HL-60/S4 treated with retinoic acid at 250 ng/mL for 4 days and 3 days (cell line): ENCODE measurements at regions not wholly inside any gene's neighbourhood (a gene's known extent, or its start where the extent isn't known, plus 50 kb on each side); places are given as distances from the start of the nearest gene placed in this dataset.

Experiments
- in situ Hi-C: fragments of 300-500 bp; cut with MboI; formaldehyde crosslinking; loops from 2 replicates; pipeline ENCODE4 v1.7.0; 2022; ENCODE audit warnings: low sequenced_read_pairs

DNA sequence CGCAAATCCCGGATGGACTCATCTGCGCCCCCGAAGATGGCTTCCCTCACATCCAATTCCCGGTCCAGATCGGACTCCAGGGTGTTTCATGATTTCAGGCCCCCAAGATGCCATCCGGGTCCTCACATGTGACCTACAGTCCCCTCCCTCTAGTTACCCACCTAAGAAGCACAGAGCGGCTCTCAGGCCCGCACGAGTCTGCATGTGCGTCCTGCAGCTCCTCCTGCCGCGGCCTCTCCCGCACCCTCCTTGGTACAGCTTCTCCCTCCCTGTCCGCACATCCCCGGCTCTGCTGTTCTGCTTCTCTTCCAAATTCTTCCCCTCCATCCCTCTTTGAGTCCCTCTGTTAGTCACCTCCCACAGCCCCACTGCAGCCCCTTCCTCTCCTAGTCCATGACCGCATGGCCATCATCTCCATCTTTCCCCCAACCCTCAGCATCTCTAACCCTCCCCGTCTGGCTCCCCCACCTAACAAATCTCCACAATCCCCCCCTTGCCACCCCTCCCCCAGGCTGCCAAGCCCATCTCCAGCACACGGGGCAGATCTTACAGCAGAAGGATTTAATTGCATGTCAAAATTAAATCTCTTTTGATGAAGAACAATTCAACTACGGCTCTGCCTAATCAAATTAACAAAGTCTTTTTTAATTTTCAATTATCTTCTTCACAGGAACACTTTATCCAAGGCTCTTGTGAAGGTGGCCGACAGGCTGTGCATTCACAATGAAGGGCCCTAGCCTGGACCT, 231.0 kb downstream of the RBFOX3 start:
- in situ Hi-C loops: loop anchor here (25.0 kb wide), 1 partner anchor 318 kb away; the partner anchor contains the start of gene ENGASE

DNA sequence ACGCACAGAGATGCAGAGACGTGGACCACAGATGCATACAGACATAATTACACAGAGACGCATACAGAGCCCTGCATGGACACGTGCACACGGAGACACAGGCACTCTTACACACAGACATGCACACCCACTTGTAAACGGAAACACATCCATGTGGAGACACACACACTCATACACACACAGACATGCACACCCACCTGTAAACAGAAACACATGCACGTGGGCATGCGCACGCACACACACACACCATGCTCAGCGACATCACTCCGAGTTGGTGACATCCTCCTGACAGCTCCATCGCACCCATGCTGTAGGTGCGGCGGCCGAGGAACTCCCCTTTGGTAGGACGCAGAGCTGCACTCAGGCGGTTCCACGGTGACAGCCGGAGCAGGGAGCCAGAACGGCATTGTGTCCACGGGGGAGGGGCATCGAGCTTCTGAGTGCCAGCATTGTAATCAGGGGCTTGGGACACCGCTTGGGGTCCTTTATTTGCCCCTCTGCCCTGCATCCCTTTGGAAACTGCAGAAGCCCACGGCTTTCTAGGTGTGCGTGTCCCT, 233.5 kb downstream of the RBFOX3 start:
- in situ Hi-C loops: loop anchor here (25.0 kb wide), 1 partner anchor 315 kb away; the partner anchor contains the start of gene ENGASE

DNA sequence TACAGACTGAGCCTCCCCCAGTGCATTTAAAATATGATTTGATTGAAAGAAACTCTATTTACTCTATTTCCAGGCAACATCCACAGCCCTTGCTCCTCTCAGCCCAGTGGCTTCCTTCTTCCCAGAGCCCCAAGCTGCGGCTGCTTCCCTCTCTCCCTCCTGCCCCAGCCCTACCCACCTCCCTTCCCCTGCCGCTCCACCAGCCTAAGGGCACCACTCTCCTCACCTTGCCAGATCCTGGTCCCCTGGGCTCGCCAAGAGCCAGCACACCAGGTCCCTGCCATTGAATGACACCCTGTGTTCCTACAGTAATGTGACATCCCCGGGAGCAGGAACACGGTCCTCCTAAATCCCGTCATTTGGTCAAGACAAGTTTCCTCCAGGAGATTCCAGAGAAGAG, 236.0 kb downstream of the RBFOX3 start:
- in situ Hi-C loops: loop anchor here (25.0 kb wide), 1 partner anchor 313 kb away; the partner anchor contains the start of gene ENGASE

DNA sequence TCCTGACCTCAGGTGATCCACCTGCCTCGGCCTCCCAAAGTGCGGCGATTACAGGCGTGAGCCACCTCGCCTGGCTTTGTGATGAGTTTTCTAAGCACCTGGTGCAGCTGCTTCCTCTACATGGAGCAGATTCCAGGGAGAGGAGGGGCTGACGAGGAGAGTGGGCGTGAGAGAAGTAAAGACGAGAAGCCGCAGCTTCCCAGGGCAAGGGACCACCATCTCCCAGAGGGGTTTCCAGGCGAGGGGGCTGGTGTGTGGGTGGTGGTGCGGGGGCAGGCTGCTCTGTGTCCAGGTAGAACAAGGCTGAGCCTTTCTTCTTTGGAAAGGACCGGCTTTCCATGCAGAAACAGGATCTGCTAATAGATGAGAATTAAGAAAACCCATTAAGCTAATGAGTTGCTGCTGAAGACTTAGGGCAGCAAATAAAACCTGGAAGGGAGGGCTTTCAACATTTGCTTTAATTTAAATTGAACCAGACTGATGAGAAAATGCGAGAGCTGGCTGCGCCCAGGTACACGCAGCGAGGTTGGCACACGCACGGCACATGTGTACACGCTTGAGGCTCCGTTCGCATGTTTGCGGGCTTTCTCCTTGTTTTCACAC, 236.7 kb downstream of the RBFOX3 start:
- in situ Hi-C loops: no loop called here

DNA sequence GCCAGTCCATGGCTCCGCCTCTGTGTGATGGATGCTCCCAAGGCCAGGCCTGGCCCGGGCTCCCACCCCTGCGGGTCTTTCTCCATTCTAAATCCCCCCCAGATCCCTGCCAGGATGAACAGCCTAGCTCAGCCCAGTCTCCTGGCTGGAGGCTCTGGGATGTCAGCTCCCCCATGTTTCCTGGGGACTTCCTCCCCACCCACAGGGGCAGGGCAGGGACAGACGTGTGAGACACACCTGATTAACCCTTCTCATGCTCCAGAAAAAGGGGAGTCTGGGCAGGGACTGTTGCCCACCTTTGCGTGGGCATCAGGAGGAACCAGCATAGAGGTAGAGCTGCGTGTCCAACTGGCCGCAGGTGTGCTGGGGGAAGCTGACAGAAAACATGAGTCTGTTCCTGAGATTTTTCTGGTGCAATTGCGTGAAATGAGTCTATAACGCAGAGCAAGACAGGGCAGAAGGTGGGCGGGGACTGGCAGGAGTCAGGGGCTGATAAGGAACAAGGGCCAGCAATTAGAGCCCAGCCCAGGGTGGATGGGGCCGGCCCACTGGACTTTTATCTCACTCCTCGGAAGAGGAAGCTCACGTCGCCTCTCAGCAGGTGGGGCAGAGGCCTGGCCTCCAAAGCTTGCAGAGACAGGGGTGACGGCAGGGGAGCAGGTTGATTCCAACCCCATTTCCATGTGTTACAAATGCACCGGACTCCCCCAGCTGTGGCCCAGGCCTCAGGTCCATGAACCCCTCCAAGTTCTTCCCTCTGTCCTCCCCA, 238.2 kb downstream of the RBFOX3 start:
- in situ Hi-C loops: no loop called here

DNA sequence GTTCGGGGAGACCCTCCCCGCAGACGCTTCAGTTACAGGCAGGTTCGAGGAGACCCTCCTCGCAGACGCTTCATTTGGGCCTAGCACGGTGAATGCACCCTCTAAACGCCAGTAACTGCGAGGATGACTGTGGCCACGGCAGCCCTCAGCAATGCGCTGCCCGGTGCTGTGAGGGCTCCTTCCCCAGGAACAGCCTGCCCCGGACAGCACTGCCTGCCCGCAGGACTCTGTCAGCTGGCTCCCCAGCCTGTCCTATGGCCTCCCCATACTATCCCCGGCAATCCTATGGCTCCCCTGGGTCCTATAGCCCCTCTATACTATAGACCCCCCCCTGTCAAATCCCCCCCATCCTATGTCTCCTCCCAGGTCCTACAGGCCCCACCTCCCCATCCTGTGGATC, 238.9 kb downstream of the RBFOX3 start:
- in situ Hi-C loops: no loop called here

DNA sequence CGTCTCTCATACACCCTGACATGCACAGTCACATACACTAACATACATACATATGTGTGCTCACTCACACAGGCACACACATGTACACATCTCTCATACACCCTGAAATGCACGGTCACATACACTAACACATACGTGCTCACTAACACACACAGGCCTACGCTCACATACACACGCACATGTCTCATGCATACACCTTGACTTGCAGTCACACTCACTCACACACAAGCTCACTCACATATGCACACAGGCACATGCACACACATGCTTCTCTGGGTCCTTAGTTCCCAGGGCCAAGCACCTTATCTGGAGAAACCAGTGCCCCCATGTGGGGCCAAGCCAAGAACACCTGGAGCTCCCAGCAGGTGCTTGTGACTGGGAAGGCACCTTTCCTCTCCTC, 240.3 kb downstream of the RBFOX3 start:
- in situ Hi-C loops: no loop called here

DNA sequence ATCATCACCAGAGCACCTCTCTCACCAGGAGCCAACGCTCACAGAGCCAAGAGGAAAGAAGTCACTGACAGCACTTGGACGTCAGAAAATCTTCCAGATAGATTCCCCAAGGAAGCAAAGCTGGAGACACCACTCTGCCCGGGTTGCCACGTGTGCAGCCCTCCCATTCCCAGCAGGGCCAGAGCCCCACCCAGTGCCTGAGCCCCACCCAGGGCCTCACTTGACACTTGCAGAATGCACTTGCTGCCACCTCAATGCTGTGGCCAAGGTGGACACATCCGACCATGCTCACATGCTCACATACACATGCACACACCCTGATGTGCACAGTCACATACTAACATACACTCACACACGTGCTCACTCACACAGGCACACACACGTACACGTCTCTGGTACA, 240.7 kb downstream of the RBFOX3 start:
- in situ Hi-C loops: no loop called here

DNA sequence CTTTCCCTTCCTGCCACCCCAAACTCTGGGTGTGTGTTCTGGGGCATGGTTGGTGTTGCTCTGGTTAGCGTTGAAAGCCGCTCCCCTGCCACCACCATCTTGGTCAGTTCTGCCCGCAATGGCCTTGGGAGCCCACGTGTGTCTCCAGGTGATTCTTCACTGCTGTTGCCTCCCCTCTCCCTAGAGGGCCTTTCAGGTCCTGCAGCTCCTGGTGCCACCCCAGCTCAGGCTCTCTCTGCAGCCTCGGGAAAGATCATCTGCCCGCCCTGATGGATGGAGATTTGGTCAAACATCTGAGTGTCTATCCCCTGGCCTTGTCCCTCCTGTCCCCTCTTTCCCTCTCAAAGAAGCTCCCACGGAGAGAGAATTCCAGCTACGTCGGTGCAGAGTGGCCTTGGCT, 241.3 kb downstream of the RBFOX3 start:
- in situ Hi-C loops: no loop called here

DNA sequence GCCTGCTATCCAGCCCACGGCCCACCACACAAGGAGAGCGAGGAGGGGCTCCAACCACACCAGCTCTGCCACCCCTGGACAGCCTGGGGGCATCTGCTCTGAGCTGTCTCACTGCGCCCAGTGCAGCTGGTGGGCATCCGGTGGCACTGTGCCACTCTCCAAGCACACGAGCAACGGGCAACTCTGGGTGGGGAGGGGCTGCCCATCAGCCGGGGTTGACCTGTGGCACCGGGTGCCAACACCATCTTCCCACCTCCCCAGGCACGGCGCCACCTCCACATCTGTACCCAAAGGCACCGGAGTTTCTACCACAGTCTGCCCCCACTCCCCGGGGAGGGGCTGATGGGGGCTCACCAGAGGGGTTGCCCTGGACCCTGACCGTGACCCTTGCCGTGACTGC, 241.8 kb downstream of the RBFOX3 start:
- in situ Hi-C loops: no loop called here

DNA sequence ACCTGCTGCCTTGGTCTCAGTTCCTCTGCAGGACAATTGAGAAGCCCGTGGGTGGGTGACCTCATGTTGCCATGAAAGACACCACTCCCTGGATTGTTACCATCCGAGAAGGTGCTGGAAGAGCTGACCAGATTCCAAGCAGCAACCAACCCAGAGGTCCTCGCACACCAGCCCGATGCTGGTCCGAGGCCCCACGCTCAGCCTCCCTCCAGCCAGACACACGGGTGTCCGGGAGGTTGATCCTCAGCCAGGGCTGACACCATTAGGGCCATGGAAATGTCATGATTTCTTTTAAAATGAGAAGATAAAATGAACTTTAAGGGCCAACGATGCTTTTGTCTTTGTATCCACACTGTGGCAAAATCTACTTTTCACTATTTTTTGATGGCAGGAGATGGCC, 242.3 kb downstream of the RBFOX3 start:
- in situ Hi-C loops: no loop called here

DNA sequence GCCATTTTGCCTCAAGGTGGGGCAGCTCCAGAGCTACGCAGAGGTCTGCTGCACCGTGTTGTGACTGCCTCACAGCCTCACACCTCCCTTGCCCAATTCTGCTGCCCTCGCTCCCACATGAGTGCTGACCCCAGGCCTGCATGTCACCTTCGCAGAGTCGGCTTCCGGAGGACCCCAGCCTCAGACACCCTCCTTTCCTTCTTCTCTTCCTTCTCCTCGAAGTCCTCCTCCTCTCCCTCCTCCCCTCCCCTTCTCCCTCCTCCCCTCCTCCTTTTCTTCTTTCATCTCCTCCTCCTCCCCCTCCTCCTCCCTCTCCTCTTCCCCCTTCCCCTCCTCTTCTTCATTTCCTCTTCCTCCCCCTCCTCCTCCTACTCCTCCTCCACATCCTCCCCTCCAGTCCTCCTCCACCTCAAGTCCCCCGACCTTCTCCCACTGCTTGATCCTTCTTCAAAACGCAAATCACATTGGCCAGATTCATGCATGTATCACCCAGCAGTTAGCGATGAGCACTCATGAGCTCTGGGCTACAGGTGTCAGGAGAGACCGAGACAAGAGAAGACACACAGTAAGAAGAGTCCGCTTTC, 243.8 kb downstream of the RBFOX3 start:
- in situ Hi-C loops: no loop called here

DNA sequence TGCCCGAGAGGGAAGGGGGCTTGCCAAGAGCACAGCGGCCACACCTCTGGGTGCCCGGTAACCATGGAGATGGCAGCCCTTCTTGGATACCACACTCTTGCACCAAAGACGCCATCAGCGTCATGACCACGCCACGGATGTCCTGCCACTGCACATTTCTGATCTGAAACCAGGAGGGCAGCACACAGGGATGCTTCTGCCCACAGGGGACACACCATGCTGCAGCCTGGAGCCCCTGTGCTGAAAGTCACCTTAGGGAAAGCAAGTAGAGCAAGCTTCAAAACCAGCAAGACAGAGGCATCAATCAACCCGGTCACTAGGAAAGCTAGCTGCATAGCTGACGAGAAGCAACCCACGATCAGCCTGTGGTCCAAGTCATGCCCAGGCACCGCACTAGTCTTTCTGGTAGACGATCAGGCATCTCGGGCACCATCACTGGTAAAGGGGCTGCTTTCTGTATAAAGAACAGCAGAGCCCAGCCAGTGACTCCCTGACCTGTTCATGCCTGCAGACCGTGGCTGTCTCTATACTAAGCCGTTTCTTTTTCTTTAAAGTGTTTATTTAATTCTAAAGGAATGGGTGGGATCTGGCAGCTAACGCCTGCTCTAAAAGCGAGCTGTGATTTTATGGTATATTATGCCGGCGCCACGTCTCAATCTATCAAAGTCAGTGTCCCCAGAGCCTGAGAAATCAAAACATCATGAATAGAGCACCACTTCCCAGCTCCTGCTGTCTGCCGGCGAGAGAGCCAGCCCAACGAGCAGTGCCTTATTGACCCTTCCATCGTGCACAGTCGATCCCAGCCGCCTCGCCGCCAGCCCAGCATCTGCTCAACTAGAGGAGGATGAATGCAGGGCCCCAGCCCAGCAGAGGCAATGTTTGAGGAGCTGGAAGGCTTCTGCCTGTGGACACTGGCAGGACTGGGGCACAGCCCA, 244.7 kb downstream of the RBFOX3 start:
- in situ Hi-C loops: no loop called here

DNA sequence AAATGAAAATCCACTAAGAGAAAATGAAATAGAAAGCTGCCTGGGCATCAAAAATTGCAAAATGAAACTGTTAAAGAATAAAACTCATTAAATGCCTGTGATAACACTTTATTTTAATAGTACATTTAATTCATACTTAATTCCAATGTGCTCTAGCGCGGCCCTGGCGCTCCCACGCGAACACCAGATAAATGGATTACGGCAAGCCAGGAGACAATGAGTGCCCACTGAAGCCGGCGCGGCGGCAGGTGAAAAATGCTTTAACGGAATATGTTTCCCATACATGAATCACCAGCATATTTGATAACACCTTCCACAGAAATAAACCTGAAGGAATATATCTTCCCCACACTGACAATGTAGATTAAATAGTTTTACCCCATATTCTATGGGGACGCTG, 245.5 kb downstream of the RBFOX3 start:
- in situ Hi-C loops: no loop called here

DNA sequence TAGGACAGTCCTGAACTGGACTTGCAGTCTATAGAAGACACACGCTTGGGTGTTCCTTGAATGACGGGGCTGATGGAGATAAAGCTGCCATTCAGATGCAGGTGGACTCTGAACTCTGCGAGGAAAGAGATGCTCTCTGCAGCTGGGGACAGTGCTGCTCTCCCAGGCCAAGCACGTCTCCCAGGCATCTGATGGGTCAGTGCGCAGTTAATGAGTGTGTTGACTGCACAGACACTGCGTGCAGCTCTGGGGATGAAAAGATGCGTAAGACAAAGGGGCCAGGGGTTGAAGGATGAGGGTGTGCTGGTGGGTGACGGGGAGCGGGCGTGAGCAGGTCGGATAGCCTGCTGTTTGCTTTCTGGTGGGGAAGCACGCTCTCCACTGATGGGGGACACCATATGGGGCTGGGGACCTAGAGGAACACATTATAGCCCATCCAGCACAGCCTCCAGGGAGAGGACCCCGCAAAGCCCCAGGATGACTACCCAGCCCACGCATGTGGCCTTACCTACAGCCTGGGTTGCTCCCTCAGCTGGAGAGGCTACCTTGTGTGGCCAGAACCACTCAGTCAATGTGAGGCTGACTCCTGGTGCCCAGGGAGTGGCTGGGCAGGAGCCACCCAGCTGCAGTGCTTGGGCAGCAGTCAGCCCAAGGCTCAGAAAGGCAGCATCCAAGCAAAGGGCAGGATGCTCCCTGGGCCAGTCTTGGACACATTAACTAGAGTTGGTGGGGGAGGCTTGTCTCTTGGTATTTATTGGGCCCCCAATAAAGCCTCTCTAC, 246.3 kb downstream of the RBFOX3 start:
- in situ Hi-C loops: no loop called here

DNA sequence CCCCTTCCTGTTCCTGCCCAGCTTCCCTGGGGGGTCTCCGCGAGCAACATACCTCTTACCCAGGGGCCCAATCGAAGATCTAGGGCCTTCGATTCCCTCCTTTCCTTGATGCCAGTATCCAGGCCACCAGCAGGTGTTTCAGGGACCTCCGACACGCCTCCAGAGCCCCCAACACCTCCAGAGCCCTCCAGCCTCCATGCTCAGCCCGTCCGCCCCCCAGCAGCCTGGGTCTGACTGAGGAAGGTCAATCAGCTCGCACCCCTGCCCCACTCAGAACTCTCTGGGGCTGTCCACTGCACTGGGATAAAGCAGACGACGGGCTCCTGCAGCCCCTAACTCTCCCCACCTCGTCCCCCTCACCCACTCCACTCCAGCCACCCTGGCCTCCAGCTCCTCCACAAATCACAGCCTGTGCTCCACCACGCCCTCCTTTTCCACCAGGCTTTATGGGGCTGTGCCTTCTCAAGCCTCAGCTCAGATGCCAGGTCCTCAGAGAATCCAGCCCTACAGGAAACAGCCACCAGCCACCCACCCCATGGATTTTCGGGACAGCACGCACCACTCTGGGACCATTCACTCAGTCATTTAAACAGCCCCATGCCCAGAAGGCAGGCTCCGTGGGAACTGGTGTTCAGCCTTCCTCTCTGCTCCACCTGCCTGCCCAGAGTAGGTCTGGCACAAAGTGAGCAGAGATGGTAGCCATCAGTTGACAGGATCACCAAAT, 247.1 kb downstream of the RBFOX3 start:
- in situ Hi-C loops: no loop called here

DNA sequence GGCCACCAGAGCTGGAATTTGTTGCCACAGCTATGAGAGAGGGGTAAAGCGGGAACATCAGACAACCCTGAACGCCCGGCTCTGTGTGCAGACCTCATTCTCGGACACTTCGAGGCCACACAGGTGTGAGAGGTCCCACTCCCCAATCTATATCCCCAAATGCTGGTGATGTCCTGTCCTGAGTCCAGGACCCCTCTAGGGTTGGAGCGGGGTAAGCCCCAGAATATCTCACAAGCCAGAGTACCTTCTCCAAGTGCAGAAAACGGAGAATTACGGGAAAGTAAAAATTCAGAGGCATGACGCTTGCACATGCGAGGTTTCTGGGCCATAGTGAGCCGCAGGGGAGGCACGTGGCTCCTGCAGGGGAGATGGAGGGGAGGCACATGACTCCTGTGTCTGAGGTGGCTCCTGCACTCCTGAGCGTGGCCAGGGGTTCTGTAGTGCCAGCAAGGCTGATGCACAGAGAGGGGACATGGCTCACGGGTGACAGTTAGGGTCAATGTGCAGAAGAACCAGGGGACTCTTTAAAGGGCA, 248.0 kb downstream of the RBFOX3 start:
- in situ Hi-C loops: no loop called here
